ENCODE measurements at regions not wholly inside any gene's neighbourhood (a gene's known extent, or its start where the extent isn't known, plus 50 kb on each side); places are given as distances from the start of the nearest gene placed in this dataset.

GRCh38 chr6:106035655-106036054 is 50.5 kb upstream of the PRDM1 start:
- DNase-seq = no peak

- no peak for DNase-seq
Observed at GRCh38 chr6:106033806-106034205, 52.3 kb upstream of the PRDM1 start.

DNA sequence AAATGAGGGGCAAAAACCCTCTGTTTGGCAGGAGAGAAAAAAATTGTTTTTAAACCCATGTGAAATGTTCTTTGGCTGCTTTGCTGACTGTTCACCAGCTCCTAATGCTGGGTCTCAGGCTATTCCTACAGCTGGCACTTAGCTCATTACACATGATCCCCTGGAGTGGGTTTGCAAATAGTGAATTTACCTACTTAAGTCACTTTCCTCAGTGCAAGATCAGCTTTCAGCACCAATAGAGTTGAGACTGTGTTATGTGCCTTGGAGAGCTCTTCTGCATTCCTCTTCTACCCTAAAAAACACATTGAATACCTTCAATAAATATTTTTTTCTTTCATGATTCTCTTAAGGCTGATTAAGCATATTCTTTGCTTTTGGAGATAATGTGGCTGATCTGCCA is 58.4 kb upstream of the PRDM1 start:
- DNase-seq = no peak

DNA sequence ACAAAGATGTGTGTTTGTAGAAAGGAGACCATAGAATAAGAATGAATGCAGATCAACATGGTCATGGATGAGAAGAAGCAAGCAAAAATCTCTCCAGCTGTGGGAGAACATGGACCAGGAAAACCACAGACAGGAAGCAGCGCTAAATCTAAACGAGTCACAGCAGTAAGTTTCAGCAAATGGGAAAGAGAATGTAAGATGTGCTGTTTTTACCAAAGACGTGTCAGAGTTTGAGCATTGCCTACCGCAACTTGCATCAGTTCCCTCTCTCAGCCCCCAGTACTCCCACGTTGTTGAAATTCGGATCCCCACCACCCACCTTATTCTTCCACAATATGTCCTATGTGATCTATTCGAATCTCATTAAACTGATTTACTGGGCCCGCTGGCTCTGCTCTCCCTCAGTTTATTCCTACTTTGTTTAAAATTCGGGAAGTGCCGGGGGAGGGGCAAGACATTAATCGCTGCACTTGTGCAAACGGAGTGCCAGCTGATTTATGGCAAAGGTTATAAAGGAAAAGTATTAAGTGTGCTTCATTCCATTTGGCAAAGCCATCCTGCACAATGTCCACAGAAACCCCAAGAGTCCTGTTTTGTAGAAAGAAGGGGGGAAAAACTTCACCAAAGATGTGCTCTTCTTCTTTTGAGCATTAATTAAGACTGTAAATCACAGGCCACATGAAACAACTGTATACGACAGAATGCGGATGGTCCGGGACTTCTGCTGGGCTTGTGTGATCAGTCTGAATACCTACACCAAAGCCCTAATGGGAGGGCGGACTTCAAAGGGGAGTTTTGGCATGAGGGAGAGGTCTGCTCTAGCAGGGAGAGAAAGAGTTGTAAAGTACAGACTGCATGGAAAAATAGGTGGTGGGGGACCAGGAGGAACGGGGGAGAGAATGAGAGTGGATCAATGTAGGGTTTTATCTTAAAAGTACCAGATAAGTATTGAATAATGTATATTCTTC is 59.1 kb upstream of the PRDM1 start:
- no peak for DNase-seq

GRCh38 chr6:106025655-106026054 is 60.5 kb upstream of the PRDM1 start:
- DNase-seq = no peak

- no peak for DNase-seq
Observed at GRCh38 chr6:106022801-106023200, 63.3 kb upstream of the PRDM1 start.

- DNase-seq = no peak
Observed at GRCh38 chr6:106017454-106017853, 68.7 kb upstream of the PRDM1 start.

GRCh38 chr6:106014955-106015354 is 71.2 kb upstream of the PRDM1 start:
- DNase-seq = no peak

GRCh38 chr6:106011476-106011875 is 74.7 kb upstream of the PRDM1 start:
- DNase-seq = no peak

DNA sequence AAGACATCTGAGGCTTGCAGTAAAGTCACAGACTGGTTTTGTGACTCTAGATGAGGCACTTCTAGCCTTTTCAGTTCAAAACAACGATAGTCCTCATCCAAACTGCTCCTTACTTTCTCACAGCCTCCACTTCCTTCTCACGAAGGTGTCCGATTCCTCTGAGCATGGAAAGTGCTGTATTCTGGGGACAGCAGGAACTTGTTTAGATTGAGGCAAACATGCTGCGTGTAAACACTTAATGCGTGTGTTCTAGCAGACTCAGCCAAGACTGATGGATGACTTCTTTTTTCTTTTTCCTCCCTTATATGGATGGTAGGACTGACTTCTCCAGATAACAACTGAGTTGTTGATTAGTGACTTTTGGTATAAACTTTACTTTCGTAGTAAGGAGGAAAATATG is 80.2 kb upstream of the PRDM1 start:
- no peak for DNase-seq

DNA sequence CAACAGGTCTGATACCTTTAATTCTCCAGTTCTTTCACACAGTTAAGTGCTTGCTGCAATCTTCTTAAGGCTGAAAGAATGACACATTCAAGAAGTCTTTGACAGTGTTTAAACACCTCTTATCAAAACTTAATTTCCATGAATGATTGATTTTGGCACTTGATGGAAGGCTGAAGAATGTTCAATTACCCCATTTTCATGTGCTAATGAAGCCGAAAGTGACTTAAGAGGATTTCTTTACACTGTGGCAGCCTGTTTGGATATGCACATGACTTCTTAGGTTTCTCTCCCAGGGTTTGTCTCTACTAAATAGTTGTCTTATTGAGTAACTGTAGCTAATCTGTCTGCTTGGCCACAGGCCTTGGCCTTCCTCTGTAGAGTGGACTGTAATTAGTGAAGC is 81.1 kb upstream of the PRDM1 start:
- DNase-seq = no peak

DNA sequence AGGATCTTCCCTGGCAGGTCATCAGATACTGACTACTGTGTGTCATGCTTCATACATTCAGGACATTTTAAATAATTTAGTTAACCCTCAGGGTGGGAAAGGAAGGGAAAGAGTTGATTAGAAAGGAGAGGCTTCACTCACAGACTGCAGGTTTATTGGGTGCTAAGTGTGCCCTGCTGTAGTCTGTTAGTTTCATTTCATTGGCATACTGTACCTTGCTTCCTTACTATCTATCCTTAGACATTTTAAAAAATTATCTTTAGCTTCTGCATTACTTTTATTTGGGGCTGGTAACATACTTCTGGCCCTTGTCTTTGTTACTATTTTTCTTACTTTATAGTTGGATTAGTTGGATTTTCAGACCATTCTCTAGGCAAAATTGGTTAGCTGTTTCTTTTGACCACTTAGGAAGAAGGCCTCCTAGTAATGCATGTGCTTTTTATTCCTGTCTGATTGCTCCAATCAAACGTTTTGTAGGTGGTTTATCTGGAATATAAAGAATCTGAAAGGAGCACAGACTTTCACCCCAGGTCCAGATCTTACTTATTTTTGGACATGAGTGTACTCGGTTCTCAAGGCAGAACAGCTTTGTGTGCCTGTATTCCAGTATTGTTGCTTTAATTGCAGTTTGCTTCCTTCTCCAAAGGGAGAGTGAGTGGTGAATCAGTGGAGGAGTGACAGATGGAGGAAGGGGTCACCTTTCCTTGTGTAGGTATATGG is 82.7 kb upstream of the PRDM1 start:
- DNase-seq = no peak

- DNase-seq = no peak
Observed at GRCh38 chr6:106002005-106002404, 84.1 kb upstream of the PRDM1 start.

GRCh38 chr6:106000935-106001334 is 85.2 kb upstream of the PRDM1 start:
- no peak for DNase-seq

- DNase-seq = no peak
Observed at GRCh38 chr6:105997482-105997881, 88.7 kb upstream of the PRDM1 start.

GRCh38 chr6:105995391-105995865 is 90.7 kb upstream of the PRDM1 start:
- DNase-seq = no peak

DNA sequence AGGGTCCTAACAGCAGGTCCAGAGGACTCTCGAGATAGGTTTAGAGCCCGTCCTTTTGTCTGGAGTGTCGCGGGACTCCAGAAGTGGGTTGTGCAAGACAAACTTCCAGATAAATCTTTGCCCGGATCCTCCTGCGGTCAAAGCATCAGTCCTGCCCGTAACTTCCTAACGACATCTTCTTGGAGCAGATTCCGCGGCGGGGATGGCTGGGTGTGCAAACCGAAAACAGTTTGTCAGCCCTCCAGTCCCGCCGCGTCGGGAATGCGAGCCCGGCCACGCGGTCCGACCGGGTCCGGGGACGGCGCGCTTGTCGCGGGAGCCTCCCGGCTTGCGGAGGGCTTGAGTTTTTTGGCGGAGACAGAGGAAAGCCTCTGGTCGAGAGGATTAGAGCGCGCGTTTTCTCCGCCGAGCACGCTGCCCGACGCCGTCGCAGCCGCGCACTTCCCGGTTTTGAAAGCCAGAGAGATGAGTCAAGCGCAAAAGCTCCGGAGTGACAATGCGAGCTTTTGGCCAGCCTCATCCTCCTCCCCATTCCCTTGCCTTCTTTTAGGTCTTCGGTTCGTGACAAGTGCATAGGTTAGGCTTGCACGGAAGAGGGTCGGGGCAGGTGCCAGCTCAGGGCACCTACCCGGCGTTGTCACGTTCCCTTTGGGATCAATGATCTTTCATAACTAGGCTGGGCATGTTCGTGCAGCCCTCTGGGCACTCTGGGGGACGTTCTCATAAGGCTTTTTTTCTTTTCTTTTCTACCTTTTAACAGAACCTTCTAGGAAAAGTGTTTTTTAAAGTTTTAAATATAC is 91.3 kb upstream of the PRDM1 start:
- no peak for DNase-seq

DNA sequence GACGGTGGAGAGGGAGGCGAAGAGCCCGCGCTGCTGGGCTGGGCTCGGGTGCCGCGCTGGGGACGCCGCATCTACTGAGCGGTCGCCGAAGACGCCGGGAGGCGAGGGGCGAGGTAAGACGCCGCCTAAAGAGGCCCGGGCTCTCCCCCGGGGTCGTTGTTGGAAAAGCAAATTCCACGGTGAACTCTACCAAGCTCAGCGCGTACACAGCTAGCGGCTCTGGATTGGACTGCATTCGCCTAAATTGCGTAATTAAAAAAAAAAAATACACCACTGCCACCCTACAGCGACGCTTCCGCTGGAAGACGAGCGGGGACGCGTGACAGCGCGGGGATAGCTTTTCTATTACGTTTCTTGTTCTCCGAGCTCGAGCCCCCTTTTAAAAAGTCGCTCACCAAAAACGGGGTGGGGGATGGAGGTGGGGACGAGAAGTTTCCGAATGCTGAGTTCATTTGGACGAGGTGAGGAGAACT is 92.0 kb upstream of the PRDM1 start:
- no peak for DNase-seq

DNA sequence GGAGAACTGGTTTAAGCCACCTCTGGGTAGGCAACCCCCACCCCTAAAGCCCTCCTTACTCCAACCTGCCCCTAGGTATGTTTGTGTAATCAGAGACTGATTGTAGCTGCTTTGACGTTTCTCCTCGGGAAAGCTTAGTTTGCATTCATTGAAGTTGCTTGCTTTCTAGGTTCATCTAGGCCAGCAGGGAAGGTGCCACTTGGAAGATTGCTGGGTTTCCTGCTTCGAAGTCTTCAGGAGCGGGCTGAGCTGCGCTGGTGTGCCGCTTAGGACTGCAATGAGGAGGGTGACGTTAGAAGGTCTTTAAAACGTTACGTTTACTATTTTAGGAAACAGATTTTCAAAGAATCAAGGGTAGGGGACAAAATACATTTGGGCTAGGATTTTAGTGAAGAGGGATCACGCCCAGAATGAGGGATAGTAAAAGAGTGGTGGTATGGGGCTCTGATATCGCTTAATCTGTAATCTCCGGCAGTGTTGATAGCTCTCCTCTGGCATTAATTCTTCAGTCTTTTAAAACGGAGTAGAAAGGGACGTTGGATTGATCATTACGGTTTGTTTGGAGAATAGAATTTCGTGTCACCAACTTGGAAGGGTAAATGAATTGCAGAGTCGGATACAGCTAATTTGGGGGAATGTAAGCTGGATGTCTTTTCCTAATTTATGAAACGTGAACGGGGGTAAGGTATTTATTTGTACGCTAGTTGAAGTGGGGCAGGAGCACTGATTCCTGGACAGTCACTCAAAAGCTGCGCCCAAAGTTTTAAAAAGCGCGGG is 92.6 kb upstream of the PRDM1 start:
- DNase-seq = no peak

GRCh38 chr6:105992315-105992961 is 93.7 kb upstream of the PRDM1 start:
- peak; percentile 84 for DNase-seq

DNA sequence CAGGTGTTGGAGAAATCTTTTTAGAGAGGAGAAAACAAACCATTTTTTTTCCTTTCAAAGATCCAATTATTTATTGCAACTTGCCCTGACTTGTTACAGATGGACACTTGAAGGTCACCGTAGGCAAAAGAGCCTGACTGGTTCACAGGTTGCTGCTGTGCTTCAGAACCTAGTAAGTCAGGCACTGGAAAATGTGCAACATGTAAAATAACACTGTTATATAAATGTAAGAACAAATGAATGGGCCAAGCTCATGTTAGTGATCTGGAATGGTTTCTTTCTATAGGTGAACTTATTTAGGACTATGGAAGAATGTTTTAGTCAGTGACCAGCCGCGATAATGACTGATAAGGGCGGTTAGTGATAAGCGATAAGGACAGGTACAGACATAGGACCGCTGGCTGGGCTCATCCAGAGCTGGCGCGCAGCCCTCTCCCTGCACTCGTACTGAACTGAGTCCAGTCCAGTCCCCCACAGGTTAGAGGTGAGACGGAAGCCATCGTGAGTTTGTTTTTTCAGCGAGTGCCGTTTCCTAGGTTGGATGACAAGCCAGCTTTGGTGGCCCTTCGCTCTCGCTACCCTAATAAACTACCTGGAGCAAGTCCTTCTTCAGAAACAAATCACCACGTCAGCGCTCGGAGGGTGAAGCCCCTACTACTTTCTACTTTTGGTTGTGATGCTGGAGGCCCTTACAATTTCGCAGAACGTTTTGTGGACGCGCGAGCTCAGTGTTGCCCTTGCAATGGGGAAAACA is 94.4 kb upstream of the PRDM1 start:
- DNase-seq = peak; percentile 36

All from NCI-H1436 (cell line).